OCI-LY3 (cell line): ENCODE measurements at regions not wholly inside any gene's neighbourhood (a gene's known extent, or its start where the extent isn't known, plus 50 kb on each side); places are given as distances from the start of the nearest gene placed in this dataset.

ENCODE experiments used
- H2AFZ ChIP-seq: fragments of 200-600, 300-600 bp; shearing (Covaris generic); 2 replicates; pipeline ENCODE4 v1.6.0; 2014; ENCODE audit warnings: antibody characterized with exemption, low read depth, low read length
- H3K27ac ChIP-seq: fragments of 200-600, 300-600 bp; sonication (generic); 2 replicates; pipeline ENCODE4 v1.5.1; 2014; ENCODE audit warnings: mild to moderate bottlenecking, low read length, moderate library complexity, mixed read lengths
- H3K27me3 ChIP-seq: fragments of 200-600, 300-600 bp; sonication (generic); 2 replicates; pipeline ENCODE4 v1.6.1; 2014; ENCODE audit warnings: low read depth, low read length, mixed read lengths
- H3K36me3 ChIP-seq: fragments of 200-600, 300-600 bp; sonication (generic); replicated peaks from 2 replicates; pipeline ENCODE3; 2014; ENCODE audit warnings: low read depth, low read length, mixed read lengths
- H3K4me1 ChIP-seq: fragments of 300-600, 200-600 bp; sonication (generic); 2 replicates; pipeline ENCODE4 v1.6.1; 2014; ENCODE audit warnings: low read length, mixed read lengths
- H3K4me2 ChIP-seq: fragments of 200-600, 300-600 bp; sonication (generic); 2 replicates; pipeline ENCODE4 v1.6.1; 2014; ENCODE audit warnings: low read length, mixed read lengths
- H3K4me3 ChIP-seq: fragments of 300-600, 200-600 bp; sonication (generic); 2 replicates; pipeline ENCODE4 v1.5.1; 2014; ENCODE audit warnings: antibody characterized with exemption, mild to moderate bottlenecking, low read length, moderate library complexity
- H3K79me2 ChIP-seq: fragments of 300-600, 200-600 bp; shearing (Covaris generic); 2 replicates; pipeline ENCODE4 v1.6.1; 2014; ENCODE audit warnings: mild to moderate bottlenecking, low read length, mixed read lengths
- H3K9ac ChIP-seq: fragments of 300-600, 200-600 bp; shearing (Covaris generic); 2 replicates; pipeline ENCODE4 v1.6.0; 2014; ENCODE audit warnings: mild to moderate bottlenecking, low read length, moderate library complexity
- H3K9me3 ChIP-seq: fragments of 200-600, 300-600 bp; shearing (Covaris generic); 2 replicates; pipeline ENCODE4 v1.6.1; 2014; ENCODE audit warnings: low read length, mixed read lengths; ENCODE audit not compliant: insufficient read depth
- H4K20me1 ChIP-seq: fragments of 200-600, 300-600 bp; sonication (generic); 2 replicates; pipeline ENCODE4 v1.6.1; 2016; ENCODE audit warnings: low read length, mixed read lengths; ENCODE audit not compliant: insufficient read depth
- CTCF ChIP-seq: fragments of 200-600, 300-600 bp; sonication (generic); IDR thresholded peaks from 2 replicates; pipeline ENCODE4 v1.5.1; 2014; ENCODE audit warnings: antibody characterized with exemption, low read length, low read depth
- EZH2phosphoT487 ChIP-seq: fragments of 200-600 bp; shearing (Covaris generic); IDR thresholded peaks from 2 replicates; pipeline ENCODE4 v1.6.1; 2018; ENCODE audit warnings: antibody characterized with exemption, mixed run types, low read depth

DNA sequence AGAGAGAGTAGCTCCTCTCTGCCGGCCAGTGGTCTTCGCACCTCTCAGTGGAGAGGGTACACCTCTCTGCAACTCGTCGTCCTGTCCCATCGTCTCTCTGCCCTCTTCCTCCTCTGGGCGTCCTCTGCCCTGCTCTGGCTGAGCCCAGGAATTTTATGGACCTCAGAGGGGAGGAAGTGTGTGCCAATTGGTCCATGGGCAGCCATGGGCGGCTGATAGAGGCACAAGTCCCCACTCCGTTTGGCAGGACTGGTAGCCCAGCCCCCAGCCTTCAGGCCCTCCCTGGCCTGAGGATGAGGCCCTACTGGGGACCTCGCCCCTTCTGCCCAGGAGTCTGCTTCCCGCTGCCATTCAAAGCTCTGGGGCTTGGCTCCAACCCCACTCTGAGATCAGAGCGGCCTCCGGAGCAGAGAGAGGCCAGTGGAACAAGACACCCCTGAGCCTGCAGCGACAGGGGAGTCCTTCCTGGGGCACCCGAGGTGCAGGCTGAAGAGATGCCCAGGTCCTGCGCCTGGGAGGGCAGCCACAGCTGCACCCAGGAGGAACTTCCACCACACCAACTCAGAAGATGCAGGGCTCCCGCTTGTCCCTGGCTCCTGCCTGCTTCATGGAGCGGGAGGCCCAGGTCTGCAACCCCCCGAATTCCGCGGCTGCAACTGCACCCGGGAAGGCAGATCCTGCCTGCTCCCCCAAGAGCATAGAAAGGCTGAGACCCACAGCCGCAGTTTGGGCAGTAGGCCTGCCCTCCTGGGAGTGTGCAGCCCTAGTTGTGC is 659.9 kb downstream of the KCNT2 start:
- Histone ChIP-seq H3K9ac (no peak overlapping the region), H2AFZ (no peak overlapping the region), H3K27ac (no peak overlapping the region), H3K79me2 (no peaks in the 10 kb centered on the region), H3K27me3 (no peaks in the 10 kb centered on the region), H3K4me2 (no peak overlapping the region), H3K4me3 (no peak overlapping the region), H3K36me3 (no peaks in the 10 kb centered on the region), H3K4me1 (no peaks in the 10 kb centered on the region), H3K9me3 (no peaks in the 10 kb centered on the region), H4K20me1 (no peaks in the 10 kb centered on the region)
- TF ChIP-seq EZH2phosphoT487 (no peak), CTCF (no peak)

GRCh38 chr1:195946500-195946899 is 661.7 kb downstream of the KCNT2 start:
- Histone ChIP-seq H3K27me3 (no peaks in the 10 kb centered on the region), H3K36me3 (no peaks in the 10 kb centered on the region), H3K4me1 (peaks cover 2% of the 10 kb centered on the region; the same call in 1 of the 2 replicates), H3K79me2 (no peaks in the 10 kb centered on the region), H3K27ac (no peak overlapping the region), H3K4me2 (no peak overlapping the region), H3K9ac (no peak overlapping the region), H3K9me3 (no peaks in the 10 kb centered on the region), H3K4me3 (no peak overlapping the region), H2AFZ (no peak overlapping the region), H4K20me1 (no peaks in the 10 kb centered on the region)
- TF ChIP-seq CTCF, result no peak
- no peak for TF ChIP-seq EZH2phosphoT487

GRCh38 chr1:195941795-195942194 is 666.4 kb downstream of the KCNT2 start:
- H3K27me3 ChIP-seq, result no peaks in the 10 kb centered on the region
- H3K36me3 ChIP-seq, result no peaks in the 10 kb centered on the region
- no peak overlapping the region for H3K4me2 ChIP-seq
- no peak overlapping the region for H3K4me3 ChIP-seq
- peaks cover 9% of the 10 kb centered on the region; the same call in 1 of the 2 replicates for H3K4me1 ChIP-seq
- no peak overlapping the region for H2AFZ ChIP-seq
- TF ChIP-seq EZH2phosphoT487 (no peak), CTCF (no peak)
- no peak overlapping the region for H3K9ac ChIP-seq
- H3K9me3 ChIP-seq, result no peaks in the 10 kb centered on the region
- no peak overlapping the region for H3K27ac ChIP-seq
- H4K20me1 ChIP-seq, result no peaks in the 10 kb centered on the region
- H3K79me2 ChIP-seq, result no peaks in the 10 kb centered on the region

GRCh38 chr1:195941314-195941713 is 666.9 kb downstream of the KCNT2 start:
- H3K9me3 ChIP-seq, result no peaks in the 10 kb centered on the region
- TF ChIP-seq EZH2phosphoT487, result no peak
- TF ChIP-seq CTCF, result no peak
- peaks cover 9% of the 10 kb centered on the region; the same call in 1 of the 2 replicates for H3K4me1 ChIP-seq
- H3K4me3 ChIP-seq, result no peak overlapping the region
- H4K20me1 ChIP-seq, result no peaks in the 10 kb centered on the region
- H3K27ac ChIP-seq, result no peak overlapping the region
- H3K79me2 ChIP-seq, result no peaks in the 10 kb centered on the region
- H3K9ac ChIP-seq, result no peak overlapping the region
- no peak overlapping the region for H3K4me2 ChIP-seq
- H3K36me3 ChIP-seq, result no peaks in the 10 kb centered on the region
- H3K27me3 ChIP-seq, result no peaks in the 10 kb centered on the region
- H2AFZ ChIP-seq, result no peak overlapping the region
